ENCODE measurements at regions not wholly inside any gene's neighbourhood (a gene's known extent, or its start where the extent isn't known, plus 50 kb on each side); places are given as distances from the start of the nearest gene placed in this dataset.

DNA sequence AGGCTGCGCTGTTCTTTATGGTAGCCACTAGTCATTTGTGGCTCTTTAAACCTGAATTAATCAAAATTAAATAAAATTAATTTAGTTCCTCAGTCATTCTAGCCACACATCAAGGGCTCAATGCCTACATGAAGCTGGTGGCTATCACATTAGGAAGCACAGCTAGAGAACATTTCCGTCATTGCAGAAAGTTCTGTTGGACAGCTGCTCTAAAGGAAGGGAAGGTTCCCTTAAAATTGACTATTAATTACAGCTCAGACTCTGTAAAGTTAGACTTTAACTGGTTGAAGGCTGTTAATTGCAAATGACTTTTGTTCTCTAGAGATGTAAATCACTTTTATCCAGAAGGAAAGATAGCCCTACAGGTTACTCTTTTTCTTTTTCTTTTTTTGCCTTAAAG, 202.7 kb upstream of the ADAMTS9 start:
- TF ChIP-seq POLR2AphosphoS5 (IDR thresholded peaks at IDR 0.05; ENCODE audit: low read depth) (no peak), GABPA (IDR thresholded peaks at IDR 0.05; ENCODE audit: low read depth) (no peak), SPI1 (IDR thresholded peaks at IDR 0.05; ENCODE audit: borderline replicate concordance, low read depth) (no peak)
- TF ChIP-seq, protein P1, sequence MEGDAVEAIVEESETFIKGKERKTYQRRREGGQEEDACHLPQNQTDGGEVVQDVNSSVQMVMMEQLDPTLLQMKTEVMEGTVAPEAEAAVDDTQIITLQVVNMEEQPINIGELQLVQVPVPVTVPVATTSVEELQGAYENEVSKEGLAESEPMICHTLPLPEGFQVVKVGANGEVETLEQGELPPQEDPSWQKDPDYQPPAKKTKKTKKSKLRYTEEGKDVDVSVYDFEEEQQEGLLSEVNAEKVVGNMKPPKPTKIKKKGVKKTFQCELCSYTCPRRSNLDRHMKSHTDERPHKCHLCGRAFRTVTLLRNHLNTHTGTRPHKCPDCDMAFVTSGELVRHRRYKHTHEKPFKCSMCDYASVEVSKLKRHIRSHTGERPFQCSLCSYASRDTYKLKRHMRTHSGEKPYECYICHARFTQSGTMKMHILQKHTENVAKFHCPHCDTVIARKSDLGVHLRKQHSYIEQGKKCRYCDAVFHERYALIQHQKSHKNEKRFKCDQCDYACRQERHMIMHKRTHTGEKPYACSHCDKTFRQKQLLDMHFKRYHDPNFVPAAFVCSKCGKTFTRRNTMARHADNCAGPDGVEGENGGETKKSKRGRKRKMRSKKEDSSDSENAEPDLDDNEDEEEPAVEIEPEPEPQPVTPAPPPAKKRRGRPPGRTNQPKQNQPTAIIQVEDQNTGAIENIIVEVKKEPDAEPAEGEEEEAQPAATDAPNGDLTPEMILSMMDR (IDR thresholded peaks at IDR 0.05; ENCODE audit: insufficient read depth, low read length) = no peak
- TF ChIP-seq, protein P2, sequence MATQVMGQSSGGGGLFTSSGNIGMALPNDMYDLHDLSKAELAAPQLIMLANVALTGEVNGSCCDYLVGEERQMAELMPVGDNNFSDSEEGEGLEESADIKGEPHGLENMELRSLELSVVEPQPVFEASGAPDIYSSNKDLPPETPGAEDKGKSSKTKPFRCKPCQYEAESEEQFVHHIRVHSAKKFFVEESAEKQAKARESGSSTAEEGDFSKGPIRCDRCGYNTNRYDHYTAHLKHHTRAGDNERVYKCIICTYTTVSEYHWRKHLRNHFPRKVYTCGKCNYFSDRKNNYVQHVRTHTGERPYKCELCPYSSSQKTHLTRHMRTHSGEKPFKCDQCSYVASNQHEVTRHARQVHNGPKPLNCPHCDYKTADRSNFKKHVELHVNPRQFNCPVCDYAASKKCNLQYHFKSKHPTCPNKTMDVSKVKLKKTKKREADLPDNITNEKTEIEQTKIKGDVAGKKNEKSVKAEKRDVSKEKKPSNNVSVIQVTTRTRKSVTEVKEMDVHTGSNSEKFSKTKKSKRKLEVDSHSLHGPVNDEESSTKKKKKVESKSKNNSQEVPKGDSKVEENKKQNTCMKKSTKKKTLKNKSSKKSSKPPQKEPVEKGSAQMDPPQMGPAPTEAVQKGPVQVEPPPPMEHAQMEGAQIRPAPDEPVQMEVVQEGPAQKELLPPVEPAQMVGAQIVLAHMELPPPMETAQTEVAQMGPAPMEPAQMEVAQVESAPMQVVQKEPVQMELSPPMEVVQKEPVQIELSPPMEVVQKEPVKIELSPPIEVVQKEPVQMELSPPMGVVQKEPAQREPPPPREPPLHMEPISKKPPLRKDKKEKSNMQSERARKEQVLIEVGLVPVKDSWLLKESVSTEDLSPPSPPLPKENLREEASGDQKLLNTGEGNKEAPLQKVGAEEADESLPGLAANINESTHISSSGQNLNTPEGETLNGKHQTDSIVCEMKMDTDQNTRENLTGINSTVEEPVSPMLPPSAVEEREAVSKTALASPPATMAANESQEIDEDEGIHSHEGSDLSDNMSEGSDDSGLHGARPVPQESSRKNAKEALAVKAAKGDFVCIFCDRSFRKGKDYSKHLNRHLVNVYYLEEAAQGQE (IDR thresholded peaks at IDR 0.05; ENCODE audit: insufficient replicate concordance, low read depth) = no peak
- H3K27me3 ChIP-seq (ENCODE audit: insufficient read depth, poor library complexity, severe bottlenecking) = no peaks in the 10 kb centered on the region
- no peak overlapping the region for H3K27ac ChIP-seq (replicated peaks)
- no peak for DNase-seq (ENCODE audit: low read depth in 1 of 2, low spot score in 1 of 2)
- H3K4me3 ChIP-seq (replicated peaks; ENCODE audit: insufficient read depth, low read length) = no peak overlapping the region

DNA sequence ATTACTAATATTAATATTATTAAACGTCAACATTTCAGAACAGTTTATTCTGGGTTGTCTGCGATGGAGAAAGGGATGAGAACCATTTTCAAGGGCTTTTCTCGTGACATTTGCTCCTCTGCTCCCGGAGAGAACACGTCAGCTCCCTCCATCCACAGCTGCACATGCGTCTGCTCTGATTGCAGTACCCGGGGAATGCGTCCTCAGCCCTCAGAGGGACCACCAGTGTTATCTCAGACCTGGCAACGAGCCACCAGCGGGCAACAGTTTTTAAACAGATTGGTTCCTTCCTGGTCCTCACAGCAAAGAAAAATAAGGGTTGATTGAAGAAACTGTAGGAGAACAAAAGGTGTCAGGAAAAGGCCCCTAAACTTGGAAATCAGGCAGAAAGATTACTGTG, 202.2 kb upstream of the ADAMTS9 start:
- Histone ChIP-seq H3K4me3 (replicated peaks; ENCODE audit: insufficient read depth, low read length) (no peak overlapping the region), H3K27me3 (ENCODE audit: insufficient read depth, poor library complexity, severe bottlenecking) (no peaks in the 10 kb centered on the region), H3K27ac (replicated peaks) (no peak overlapping the region)
- DNase-seq (ENCODE audit: low read depth in 1 of 2, low spot score in 1 of 2) = no peak
- TF ChIP-seq, protein P2 (IDR thresholded peaks at IDR 0.05; ENCODE audit: insufficient replicate concordance, low read depth) = no peak
- TF ChIP-seq GABPA (IDR thresholded peaks at IDR 0.05; ENCODE audit: low read depth) (no peak), SPI1 (IDR thresholded peaks at IDR 0.05; ENCODE audit: borderline replicate concordance, low read depth) (no peak), POLR2AphosphoS5 (IDR thresholded peaks at IDR 0.05; ENCODE audit: low read depth) (no peak)
- TF ChIP-seq, protein P1 (IDR thresholded peaks at IDR 0.05; ENCODE audit: insufficient read depth, low read length) = no peak

DNA sequence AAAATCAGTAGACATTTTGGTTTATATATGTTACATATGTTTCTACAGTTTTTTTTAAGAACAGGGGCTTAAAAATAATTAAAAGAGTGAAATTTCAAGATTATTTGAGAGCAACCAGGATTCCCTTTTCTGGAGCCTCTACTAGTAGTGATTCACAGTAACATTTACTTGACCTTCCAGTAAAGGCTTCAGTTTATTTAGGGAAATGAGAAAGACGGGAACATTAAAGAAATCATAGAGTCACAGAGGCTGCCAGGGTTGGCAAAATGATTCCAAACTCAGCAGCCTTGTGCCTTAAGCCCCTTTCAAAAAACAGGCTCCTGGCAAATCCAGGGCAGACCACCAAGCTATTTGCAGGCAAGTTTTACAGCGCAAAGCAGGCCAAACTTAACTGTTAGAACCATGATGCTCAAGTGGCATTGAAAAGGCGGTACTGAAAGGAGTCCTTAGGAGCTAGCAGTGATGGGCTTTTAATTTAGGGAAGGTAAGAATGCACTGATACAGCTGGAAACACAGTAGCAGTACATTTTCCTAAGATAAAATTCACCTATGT, 201.1 kb upstream of the ADAMTS9 start:
- Histone ChIP-seq H3K27me3 (ENCODE audit: insufficient read depth, poor library complexity, severe bottlenecking) (no peaks in the 10 kb centered on the region), H3K4me3 (replicated peaks; ENCODE audit: insufficient read depth, low read length) (no peak overlapping the region), H3K27ac (replicated peaks) (no peak overlapping the region)
- DNase-seq (ENCODE audit: low read depth in 1 of 2, low spot score in 1 of 2) = no peak
- TF ChIP-seq, protein P1 (IDR thresholded peaks at IDR 0.05; ENCODE audit: insufficient read depth, low read length) = no peak
- TF ChIP-seq GABPA (IDR thresholded peaks at IDR 0.05; ENCODE audit: low read depth) (no peak), POLR2AphosphoS5 (IDR thresholded peaks at IDR 0.05; ENCODE audit: low read depth) (no peak), SPI1 (IDR thresholded peaks at IDR 0.05; ENCODE audit: borderline replicate concordance, low read depth) (no peak)
- TF ChIP-seq, protein P2 (IDR thresholded peaks at IDR 0.05; ENCODE audit: insufficient replicate concordance, low read depth) = no peak

All from HL-60 (cell line).